ENCODE measurements at regions not wholly inside any gene's neighbourhood (a gene's known extent, or its start where the extent isn't known, plus 50 kb on each side); places are given as distances from the start of the nearest gene placed in this dataset.

- Histone ChIP-seq H2AFZ (ENCODE audit: low read length, unreplicated experiment) (no peak overlapping the region), H3K4me3 (ENCODE audit: low read depth, low read length) (no peak overlapping the region), H3K27me3 (ENCODE audit: insufficient read depth, low read length) (no peaks in the 10 kb centered on the region), H3K36me3 (ENCODE audit: insufficient read depth, low read length) (no peaks in the 10 kb centered on the region), H3K27ac (ENCODE audit: low read depth, low read length) (no peak overlapping the region), H3K4me1 (ENCODE audit: control insufficient read depth, insufficient read depth, low read length, unreplicated experiment) (peaks cover 15% of the 10 kb centered on the region), H3K79me2 (ENCODE audit: control insufficient read depth, insufficient read depth, low read length, unreplicated experiment) (no peaks in the 10 kb centered on the region)
Observed at GRCh38 chr4:19752599-19752998, 499.1 kb upstream of the SLIT2 start.

- no peaks in the 10 kb centered on the region for H3K79me2 ChIP-seq (ENCODE audit: control insufficient read depth, insufficient read depth, low read length, unreplicated experiment)
- no peak overlapping the region for H3K4me3 ChIP-seq (ENCODE audit: low read depth, low read length)
- peaks cover 15% of the 10 kb centered on the region for H3K4me1 ChIP-seq (ENCODE audit: control insufficient read depth, insufficient read depth, low read length, unreplicated experiment)
- H2AFZ ChIP-seq (ENCODE audit: low read length, unreplicated experiment) = peak overlapping the region; percentile 6
- peak overlapping the region; percentile 59 for H3K27ac ChIP-seq (ENCODE audit: low read depth, low read length)
- H3K36me3 ChIP-seq (ENCODE audit: insufficient read depth, low read length) = no peaks in the 10 kb centered on the region
- H3K27me3 ChIP-seq (ENCODE audit: insufficient read depth, low read length) = no peaks in the 10 kb centered on the region
Observed at GRCh38 chr4:19748519-19749479, 502.9 kb upstream of the SLIT2 start.

GRCh38 chr4:19746377-19746776, 505.3 kb upstream of the SLIT2 start:
- Histone ChIP-seq H3K27me3 (ENCODE audit: insufficient read depth, low read length) (no peaks in the 10 kb centered on the region), H3K4me3 (ENCODE audit: low read depth, low read length) (no peak overlapping the region), H3K27ac (ENCODE audit: low read depth, low read length) (no peak overlapping the region), H3K79me2 (ENCODE audit: control insufficient read depth, insufficient read depth, low read length, unreplicated experiment) (no peaks in the 10 kb centered on the region), H3K4me1 (ENCODE audit: control insufficient read depth, insufficient read depth, low read length, unreplicated experiment) (peaks cover 15% of the 10 kb centered on the region), H2AFZ (ENCODE audit: low read length, unreplicated experiment) (no peak overlapping the region), H3K36me3 (ENCODE audit: insufficient read depth, low read length) (no peaks in the 10 kb centered on the region)

GRCh38 chr4:19743115-19743638, 508.5 kb upstream of the SLIT2 start:
- Histone ChIP-seq H3K79me2 (ENCODE audit: control insufficient read depth, insufficient read depth, low read length, unreplicated experiment) (no peaks in the 10 kb centered on the region), H3K27me3 (ENCODE audit: insufficient read depth, low read length) (no peaks in the 10 kb centered on the region), H2AFZ (ENCODE audit: low read length, unreplicated experiment) (no peak overlapping the region)

GRCh38 chr4:19739101-19739651, 512.5 kb upstream of the SLIT2 start:
- H3K4me3 ChIP-seq (ENCODE audit: low read depth, low read length) = peak overlapping the region; percentile 14; the same call in 1 of the 2 replicates

More at GRCh38 chr4:19743115-19743638, 508.5 kb upstream of the SLIT2 start:
- Histone ChIP-seq H3K4me3 (ENCODE audit: low read depth, low read length) (no peak overlapping the region), H3K4me1 (ENCODE audit: control insufficient read depth, insufficient read depth, low read length, unreplicated experiment) (peaks cover 18% of the 10 kb centered on the region), H3K27ac (ENCODE audit: low read depth, low read length) (no peak overlapping the region), H3K36me3 (ENCODE audit: insufficient read depth, low read length) (no peaks in the 10 kb centered on the region)

GRCh38 chr4:19736968-19737756, 514.5 kb upstream of the SLIT2 start:
- Histone ChIP-seq H3K4me3 (ENCODE audit: low read depth, low read length) (no peak overlapping the region), H3K4me1 (ENCODE audit: control insufficient read depth, insufficient read depth, low read length, unreplicated experiment) (peaks cover 33% of the 10 kb centered on the region), H3K27me3 (ENCODE audit: insufficient read depth, low read length) (no peaks in the 10 kb centered on the region), H2AFZ (ENCODE audit: low read length, unreplicated experiment) (no peak overlapping the region), H3K36me3 (ENCODE audit: insufficient read depth, low read length) (no peaks in the 10 kb centered on the region), H3K79me2 (ENCODE audit: control insufficient read depth, insufficient read depth, low read length, unreplicated experiment) (no peaks in the 10 kb centered on the region), H3K27ac (ENCODE audit: low read depth, low read length) (no peak overlapping the region)

More at GRCh38 chr4:19739101-19739651, 512.5 kb upstream of the SLIT2 start:
- H3K79me2 ChIP-seq (ENCODE audit: control insufficient read depth, insufficient read depth, low read length, unreplicated experiment) = no peaks in the 10 kb centered on the region
- no peaks in the 10 kb centered on the region for H3K36me3 ChIP-seq (ENCODE audit: insufficient read depth, low read length)
- H3K27ac ChIP-seq (ENCODE audit: low read depth, low read length) = peak overlapping the region; percentile 76
- H3K4me1 ChIP-seq (ENCODE audit: control insufficient read depth, insufficient read depth, low read length, unreplicated experiment) = peaks cover 33% of the 10 kb centered on the region
- no peaks in the 10 kb centered on the region for H3K27me3 ChIP-seq (ENCODE audit: insufficient read depth, low read length)
- H2AFZ ChIP-seq (ENCODE audit: low read length, unreplicated experiment) = peak overlapping the region; percentile 34

- peak overlapping the region; percentile 20 for H3K4me3 ChIP-seq (ENCODE audit: low read depth, low read length)
- H3K27me3 ChIP-seq (ENCODE audit: insufficient read depth, low read length) = no peaks in the 10 kb centered on the region
- H3K79me2 ChIP-seq (ENCODE audit: control insufficient read depth, insufficient read depth, low read length, unreplicated experiment) = no peaks in the 10 kb centered on the region
- H2AFZ ChIP-seq (ENCODE audit: low read length, unreplicated experiment) = peak overlapping the region; percentile 6
- H3K4me1 ChIP-seq (ENCODE audit: control insufficient read depth, insufficient read depth, low read length, unreplicated experiment) = peaks cover 37% of the 10 kb centered on the region
- H3K27ac ChIP-seq (ENCODE audit: low read depth, low read length) = no peak overlapping the region
- no peaks in the 10 kb centered on the region for H3K36me3 ChIP-seq (ENCODE audit: insufficient read depth, low read length)
Observed at GRCh38 chr4:19735012-19735411, 516.7 kb upstream of the SLIT2 start.

GRCh38 chr4:19729886-19730651, 521.6 kb upstream of the SLIT2 start:
- peak overlapping the region; percentile 27 for H3K27ac ChIP-seq (ENCODE audit: low read depth, low read length)

GRCh38 chr4:19728773-19729172, 522.9 kb upstream of the SLIT2 start:
- H3K36me3 ChIP-seq (ENCODE audit: insufficient read depth, low read length) = no peaks in the 10 kb centered on the region
- no peak overlapping the region for H2AFZ ChIP-seq (ENCODE audit: low read length, unreplicated experiment)
- no peaks in the 10 kb centered on the region for H3K27me3 ChIP-seq (ENCODE audit: insufficient read depth, low read length)
- peaks cover 11% of the 10 kb centered on the region for H3K4me1 ChIP-seq (ENCODE audit: control insufficient read depth, insufficient read depth, low read length, unreplicated experiment)
- no peak overlapping the region for H3K4me3 ChIP-seq (ENCODE audit: low read depth, low read length)
- no peak overlapping the region for H3K27ac ChIP-seq (ENCODE audit: low read depth, low read length)
- no peaks in the 10 kb centered on the region for H3K79me2 ChIP-seq (ENCODE audit: control insufficient read depth, insufficient read depth, low read length, unreplicated experiment)

More at GRCh38 chr4:19729886-19730651, 521.6 kb upstream of the SLIT2 start:
- Histone ChIP-seq H3K79me2 (ENCODE audit: control insufficient read depth, insufficient read depth, low read length, unreplicated experiment) (no peaks in the 10 kb centered on the region), H2AFZ (ENCODE audit: low read length, unreplicated experiment) (peak overlapping the region; percentile 25), H3K36me3 (ENCODE audit: insufficient read depth, low read length) (no peaks in the 10 kb centered on the region), H3K4me3 (ENCODE audit: low read depth, low read length) (peak overlapping the region; percentile 12; the same call in 1 of the 2 replicates), H3K4me1 (ENCODE audit: control insufficient read depth, insufficient read depth, low read length, unreplicated experiment) (peaks cover 11% of the 10 kb centered on the region), H3K27me3 (ENCODE audit: insufficient read depth, low read length) (no peaks in the 10 kb centered on the region)

GRCh38 chr4:19727141-19727540, 524.6 kb upstream of the SLIT2 start:
- no peak overlapping the region for H3K4me3 ChIP-seq (ENCODE audit: low read depth, low read length)
- H3K27me3 ChIP-seq (ENCODE audit: insufficient read depth, low read length) = no peaks in the 10 kb centered on the region
- peaks cover 11% of the 10 kb centered on the region for H3K4me1 ChIP-seq (ENCODE audit: control insufficient read depth, insufficient read depth, low read length, unreplicated experiment)
- H3K79me2 ChIP-seq (ENCODE audit: control insufficient read depth, insufficient read depth, low read length, unreplicated experiment) = no peaks in the 10 kb centered on the region
- H3K36me3 ChIP-seq (ENCODE audit: insufficient read depth, low read length) = no peaks in the 10 kb centered on the region
- H2AFZ ChIP-seq (ENCODE audit: low read length, unreplicated experiment) = no peak overlapping the region
- H3K27ac ChIP-seq (ENCODE audit: low read depth, low read length) = no peak overlapping the region

All from ACC112 (cell line).